ENCODE measurements at regions not wholly inside any gene's neighbourhood (a gene's known extent, or its start where the extent isn't known, plus 50 kb on each side); places are given as distances from the start of the nearest gene placed in this dataset.
"Not testable (repeated sequence)": the region's sequence is repeated elsewhere in the genome, so short reads cannot be mapped to it uniquely, and the experiment has no call there.

GRCh38 chr10:25824050-25824449 is 110.0 kb upstream of the MYO3A start:
- no peaks in the 10 kb centered on the region for H3K4me1 ChIP-seq (ENCODE audit: control insufficient read depth in 1 of 2, insufficient read depth in 1 of 2, low read depth in 1 of 2, low read length in 1 of 2)
- no peak overlapping the region for H3K27ac ChIP-seq

DNA sequence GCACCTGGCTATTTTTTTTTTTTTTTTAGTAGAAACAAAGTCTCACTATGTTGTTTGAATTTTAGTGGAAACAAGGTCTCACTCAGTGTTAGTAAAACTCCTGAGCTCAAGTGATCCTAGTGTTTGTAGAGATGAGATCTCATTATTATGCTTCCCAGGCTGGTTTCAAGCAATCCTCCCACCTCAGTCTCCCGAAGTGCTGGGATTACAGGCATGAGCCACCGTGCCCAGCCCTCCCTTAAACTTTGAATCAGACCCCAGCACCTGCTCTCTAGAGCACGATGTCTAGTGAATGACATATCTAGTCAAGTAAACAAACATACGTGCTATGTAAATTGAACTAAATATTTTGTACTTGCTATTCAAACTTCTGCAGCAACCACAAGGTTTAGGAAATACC is 105.6 kb upstream of the MYO3A start:
- peaks cover 3% of the 10 kb centered on the region for H3K27me3 ChIP-seq
- no peak overlapping the region for H3K27ac ChIP-seq
- H3K9me3 ChIP-seq = no peaks in the 10 kb centered on the region
- TF ChIP-seq CTCF (IDR thresholded peaks at IDR 0.05) = no peak
- no peaks in the 10 kb centered on the region for H3K4me1 ChIP-seq (ENCODE audit: control insufficient read depth in 1 of 2, insufficient read depth in 1 of 2, low read depth in 1 of 2, low read length in 1 of 2)
- H3K4me3 ChIP-seq (ENCODE audit: low read depth in 1 of 2, low read length in 1 of 2) = no peak overlapping the region
- H3K36me3 ChIP-seq = no peaks in the 10 kb centered on the region

More at GRCh38 chr10:25824050-25824449, 110.0 kb upstream of the MYO3A start:
- H3K9me3 ChIP-seq = no peaks in the 10 kb centered on the region
- H3K36me3 ChIP-seq = no peaks in the 10 kb centered on the region
- no peak overlapping the region for H3K4me3 ChIP-seq (ENCODE audit: low read depth in 1 of 2, low read length in 1 of 2)
- no peak for TF ChIP-seq CTCF (IDR thresholded peaks at IDR 0.05)
- peaks cover 3% of the 10 kb centered on the region for H3K27me3 ChIP-seq

- H3K9me3 ChIP-seq = no peaks in the 10 kb centered on the region
- H3K27me3 ChIP-seq = peaks cover 3% of the 10 kb centered on the region
- no peaks in the 10 kb centered on the region for H3K36me3 ChIP-seq
- H3K27ac ChIP-seq = no peak overlapping the region
- H3K4me1 ChIP-seq (ENCODE audit: control insufficient read depth in 1 of 2, insufficient read depth in 1 of 2, low read depth in 1 of 2, low read length in 1 of 2) = no peaks in the 10 kb centered on the region
- TF ChIP-seq CTCF (IDR thresholded peaks at IDR 0.05) = no peak
- no peak overlapping the region for H3K4me3 ChIP-seq (ENCODE audit: low read depth in 1 of 2, low read length in 1 of 2)
These were observed 102.9 kb upstream of the MYO3A start for GRCh38 chr10:25831080-25831479.

DNA sequence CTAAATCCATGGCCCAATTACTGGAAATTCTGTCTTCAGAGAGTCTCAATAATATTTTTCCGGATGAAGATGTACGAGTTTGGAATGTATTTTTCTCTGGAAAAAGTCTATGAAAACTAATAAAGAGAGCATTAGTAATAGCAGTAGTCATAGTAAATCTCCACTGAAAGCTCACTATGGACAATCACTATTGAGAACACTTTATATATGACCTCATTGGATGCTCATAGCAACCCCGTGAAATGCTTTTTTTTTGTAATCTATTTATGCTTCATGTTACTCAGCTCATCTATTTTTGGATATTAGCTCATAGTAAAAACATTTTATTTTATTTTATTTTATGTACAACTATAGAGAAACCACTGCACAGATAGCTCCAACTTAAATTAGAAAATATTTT is 94.3 kb upstream of the MYO3A start:
- no peaks in the 10 kb centered on the region for H3K27me3 ChIP-seq
- no peak overlapping the region for H3K27ac ChIP-seq
- H3K9me3 ChIP-seq = no peaks in the 10 kb centered on the region
- TF ChIP-seq CTCF (IDR thresholded peaks at IDR 0.05) = no peak
- no peak overlapping the region for H3K4me3 ChIP-seq (ENCODE audit: low read depth in 1 of 2, low read length in 1 of 2)
- H3K36me3 ChIP-seq = no peaks in the 10 kb centered on the region
- H3K4me1 ChIP-seq (ENCODE audit: control insufficient read depth in 1 of 2, insufficient read depth in 1 of 2, low read depth in 1 of 2, low read length in 1 of 2) = no peaks in the 10 kb centered on the region

DNA sequence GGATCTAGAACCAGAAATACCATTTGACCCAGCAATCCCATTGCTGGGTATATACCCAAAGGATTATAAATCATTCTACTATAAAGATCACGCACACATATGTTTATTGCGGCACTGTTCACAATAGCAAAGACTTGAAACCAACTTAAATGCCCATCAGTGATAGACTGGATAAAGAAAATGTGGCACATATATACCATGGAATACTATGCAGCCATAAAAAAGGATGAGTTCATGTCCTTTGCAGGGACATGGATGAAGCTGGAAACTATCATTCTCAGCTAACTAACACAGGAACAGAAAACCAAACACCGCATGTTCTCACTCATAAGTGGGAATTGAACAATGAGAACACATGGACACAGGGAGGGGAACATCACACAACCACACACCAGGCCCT is 93.2 kb upstream of the MYO3A start:
- H3K27me3 ChIP-seq; H3K4me1 ChIP-seq (ENCODE audit: control insufficient read depth in 1 of 2, insufficient read depth in 1 of 2, low read depth in 1 of 2, low read length in 1 of 2); H3K4me3 ChIP-seq (ENCODE audit: low read depth in 1 of 2, low read length in 1 of 2): not testable (repeated sequence)

DNA sequence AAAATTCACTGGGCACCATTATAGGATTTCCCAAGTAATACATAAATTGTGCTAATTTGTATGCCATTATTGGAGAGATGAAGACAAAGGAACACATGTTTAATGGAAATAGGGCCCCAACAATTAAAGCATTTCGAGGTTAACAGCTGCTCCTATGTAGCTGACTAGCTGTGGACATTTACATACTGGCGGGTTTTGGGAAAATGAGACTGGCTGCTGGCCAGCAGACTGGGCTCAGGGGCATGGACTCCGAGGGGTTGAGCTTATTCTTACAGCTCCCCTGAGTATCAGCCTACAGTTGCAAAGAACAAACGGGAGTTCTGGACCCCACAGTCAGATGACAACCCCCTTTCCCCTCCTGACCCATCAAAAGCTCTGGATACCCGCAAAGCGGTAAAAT is 91.9 kb upstream of the MYO3A start:
- Histone ChIP-seq H3K4me3 (ENCODE audit: low read depth in 1 of 2, low read length in 1 of 2) (no peak overlapping the region), H3K27me3 (no peaks in the 10 kb centered on the region), H3K9me3 (no peaks in the 10 kb centered on the region), H3K36me3 (no peaks in the 10 kb centered on the region), H3K4me1 (ENCODE audit: control insufficient read depth in 1 of 2, insufficient read depth in 1 of 2, low read depth in 1 of 2, low read length in 1 of 2) (no peaks in the 10 kb centered on the region), H3K27ac (no peak overlapping the region)
- no peak for TF ChIP-seq CTCF (IDR thresholded peaks at IDR 0.05)

More for the DNA sequence above, 93.2 kb upstream of the MYO3A start:
- H3K36me3 ChIP-seq, H3K27ac ChIP-seq, H3K9me3 ChIP-seq: not testable (repeated sequence)
